Hematopoietic multipotent progenitor cell (in vitro differentiated cells): ENCODE measurements at regions not wholly inside any gene's neighbourhood (a gene's known extent, or its start where the extent isn't known, plus 50 kb on each side); places are given as distances from the start of the nearest gene placed in this dataset.
"Not testable (repeated sequence)": the region's sequence is repeated elsewhere in the genome, so short reads cannot be mapped to it uniquely, and the experiment has no call there.

ENCODE experiments used
- DNase-seq, 3 donors: peaks; one replicate each; pipeline ENCODE4 v3.0.0-alpha.2; 2011 to 2015; ENCODE audit warnings: low read depth in 2 of 3, low spot score in 2 of 3

GRCh38 chr1:177648731-177649265 lies 321.1 kb downstream of the SEC16B start:
- no peak for DNase-seq

GRCh38 chr1:177648138-177648537 lies 321.7 kb downstream of the SEC16B start:
- no peak for DNase-seq

- no peak for DNase-seq
These were observed 322.8 kb downstream of the SEC16B start for GRCh38 chr1:177646757-177647730.

- no peak for DNase-seq
These were observed 324.2 kb downstream of the SEC16B start for GRCh38 chr1:177645491-177646190.

- no peak for DNase-seq
These were observed 329.2 kb downstream of the SEC16B start for GRCh38 chr1:177640687-177641086.

GRCh38 chr1:177634151-177634550 lies 335.7 kb downstream of the SEC16B start:
- not testable (repeated sequence) for DNase-seq

- no peak for DNase-seq
These were observed 336.8 kb downstream of the SEC16B start for GRCh38 chr1:177632923-177633615.

GRCh38 chr1:177631770-177632169 lies 338.1 kb downstream of the SEC16B start:
- DNase-seq: no peak

GRCh38 chr1:177629526-177629925 lies 340.3 kb downstream of the SEC16B start:
- DNase-seq: no peak

- DNase-seq: no peak
These were observed 342.5 kb downstream of the SEC16B start for GRCh38 chr1:177627148-177627910.

- DNase-seq: no peak
These were observed 349.1 kb downstream of the SEC16B start for GRCh38 chr1:177620636-177621190.

- no peak for DNase-seq
These were observed 354.6 kb downstream of the SEC16B start for GRCh38 chr1:177615251-177615650.

GRCh38 chr1:177611402-177611801 lies 358.5 kb downstream of the SEC16B start:
- no peak for DNase-seq

GRCh38 chr1:177609953-177610352 lies 359.9 kb downstream of the SEC16B start:
- DNase-seq: no peak

GRCh38 chr1:177600936-177601335 lies 368.9 kb downstream of the SEC16B start:
- DNase-seq: no peak

GRCh38 chr1:177600321-177600720 lies 369.5 kb downstream of the SEC16B start:
- no peak for DNase-seq

- no peak for DNase-seq
These were observed 372.5 kb downstream of the SEC16B start for GRCh38 chr1:177597393-177597792.

GRCh38 chr1:177596485-177596884 lies 373.4 kb downstream of the SEC16B start:
- DNase-seq: no peak

- DNase-seq: no peak
These were observed 376.8 kb downstream of the SEC16B start for GRCh38 chr1:177593105-177593504.

GRCh38 chr1:177592624-177593023 lies 377.2 kb downstream of the SEC16B start:
- no peak for DNase-seq
